ENCODE measurements at regions not wholly inside any gene's neighbourhood (a gene's known extent, or its start where the extent isn't known, plus 50 kb on each side); places are given as distances from the start of the nearest gene placed in this dataset.

DNA sequence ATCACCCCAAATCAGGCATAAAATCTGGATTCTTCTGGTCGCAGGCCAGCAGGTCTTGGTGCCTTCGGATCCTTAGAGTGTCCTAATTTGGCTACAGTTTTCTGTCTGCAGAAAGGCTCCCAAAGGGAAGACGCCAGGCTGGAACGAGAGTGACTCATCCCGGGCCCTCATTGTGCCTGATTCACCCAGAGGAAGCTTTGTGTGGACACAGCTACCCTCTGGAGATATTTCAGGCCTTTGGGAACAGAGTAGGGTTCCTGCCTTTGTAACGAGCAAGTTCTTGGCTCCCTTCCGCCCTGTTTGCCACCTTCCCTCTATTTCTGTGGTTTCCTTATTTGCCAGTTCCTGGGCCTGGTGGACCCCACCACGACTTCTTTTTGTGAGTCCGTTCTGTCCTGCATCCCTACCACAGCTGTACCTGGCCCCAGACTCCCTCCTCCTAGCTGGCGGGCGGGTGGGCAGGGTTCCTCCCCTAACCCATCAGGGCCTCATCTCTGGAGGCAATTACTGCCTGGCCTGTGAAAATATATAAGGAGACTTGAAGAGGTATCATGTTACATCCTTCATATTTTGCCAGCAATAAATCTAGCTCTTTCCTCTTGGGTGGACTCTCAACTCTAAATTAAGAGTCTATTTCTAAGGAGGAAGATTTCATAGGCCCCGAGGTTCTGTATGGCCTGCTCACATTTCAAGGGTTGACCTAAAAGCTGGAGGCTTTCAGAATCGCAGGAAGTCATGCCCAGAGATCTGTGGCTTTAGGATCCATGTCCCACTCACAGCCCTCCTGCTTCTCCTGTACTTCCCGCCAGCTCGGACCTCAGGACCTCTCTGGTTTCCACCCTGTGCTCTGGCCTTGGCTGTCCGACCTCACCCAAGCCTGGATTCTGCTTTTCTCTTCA is 219.2 kb upstream of the ZNF32 start:
- ChIA-PET CTCF (interaction anchor here (0.6 to 1.3 kb wide), 2 partner anchors 21 to 37 kb away, joined by 3 to 7 read pairs; no protein-coding TSS in a partner anchor), POLR2A (interaction anchor here (1.4 kb wide), 1 partner anchor 179 kb away, joined by 3 read pairs; no protein-coding TSS in a partner anchor)
- TF ChIP-seq, protein P1, sequence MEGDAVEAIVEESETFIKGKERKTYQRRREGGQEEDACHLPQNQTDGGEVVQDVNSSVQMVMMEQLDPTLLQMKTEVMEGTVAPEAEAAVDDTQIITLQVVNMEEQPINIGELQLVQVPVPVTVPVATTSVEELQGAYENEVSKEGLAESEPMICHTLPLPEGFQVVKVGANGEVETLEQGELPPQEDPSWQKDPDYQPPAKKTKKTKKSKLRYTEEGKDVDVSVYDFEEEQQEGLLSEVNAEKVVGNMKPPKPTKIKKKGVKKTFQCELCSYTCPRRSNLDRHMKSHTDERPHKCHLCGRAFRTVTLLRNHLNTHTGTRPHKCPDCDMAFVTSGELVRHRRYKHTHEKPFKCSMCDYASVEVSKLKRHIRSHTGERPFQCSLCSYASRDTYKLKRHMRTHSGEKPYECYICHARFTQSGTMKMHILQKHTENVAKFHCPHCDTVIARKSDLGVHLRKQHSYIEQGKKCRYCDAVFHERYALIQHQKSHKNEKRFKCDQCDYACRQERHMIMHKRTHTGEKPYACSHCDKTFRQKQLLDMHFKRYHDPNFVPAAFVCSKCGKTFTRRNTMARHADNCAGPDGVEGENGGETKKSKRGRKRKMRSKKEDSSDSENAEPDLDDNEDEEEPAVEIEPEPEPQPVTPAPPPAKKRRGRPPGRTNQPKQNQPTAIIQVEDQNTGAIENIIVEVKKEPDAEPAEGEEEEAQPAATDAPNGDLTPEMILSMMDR (IDR thresholded peaks at IDR 0.05; ENCODE audit: low read depth, low read length) = no peak
- DNase-seq (ENCODE audit: low read depth, low spot score) = no peak
- no peak overlapping the region for H3K4me3 ChIP-seq (ENCODE audit: low read depth, low read length)
- H3K9me3 ChIP-seq (ENCODE audit: control insufficient read depth, insufficient read depth, low read length) = peaks cover 4% of the 10 kb centered on the region
- peak overlapping the region; percentile 87 for H3K27ac ChIP-seq (ENCODE audit: low read depth, low read length)
- no peaks in the 10 kb centered on the region for H3K27me3 ChIP-seq (ENCODE audit: control insufficient read depth, insufficient read depth, low read length)

DNA sequence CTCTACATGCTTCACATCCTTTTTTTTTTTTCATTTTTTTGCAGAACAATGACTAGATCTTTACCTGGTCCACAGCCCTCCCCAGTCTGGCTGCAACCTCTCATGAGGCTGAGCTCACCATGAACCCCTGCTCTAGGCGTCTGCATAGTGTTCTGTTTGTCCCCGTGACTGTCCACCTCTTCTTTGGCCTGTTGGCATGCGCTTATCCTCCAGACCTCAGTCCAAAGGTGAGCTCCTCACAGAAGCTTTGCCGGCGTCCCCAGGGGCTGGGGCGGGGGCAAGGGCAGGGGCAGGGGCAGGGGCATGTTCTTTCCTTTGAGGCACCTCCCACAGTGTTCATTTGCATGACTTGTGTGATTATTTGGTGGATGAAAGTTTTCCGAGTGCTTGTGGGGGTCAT is 218.4 kb upstream of the ZNF32 start:
- ChIA-PET CTCF (no interaction called here), POLR2A (no interaction called here)
- TF ChIP-seq, protein P1 (IDR thresholded peaks at IDR 0.05; ENCODE audit: low read depth, low read length) = no peak
- H3K4me3 ChIP-seq (ENCODE audit: low read depth, low read length) = no peak overlapping the region
- peak overlapping the region; percentile 87 for H3K27ac ChIP-seq (ENCODE audit: low read depth, low read length)
- H3K9me3 ChIP-seq (ENCODE audit: control insufficient read depth, insufficient read depth, low read length) = no peaks in the 10 kb centered on the region; the same call in 1 of the 2 replicates
- no peak for DNase-seq (ENCODE audit: low read depth, low spot score)
- H3K27me3 ChIP-seq (ENCODE audit: control insufficient read depth, insufficient read depth, low read length) = no peaks in the 10 kb centered on the region

DNA sequence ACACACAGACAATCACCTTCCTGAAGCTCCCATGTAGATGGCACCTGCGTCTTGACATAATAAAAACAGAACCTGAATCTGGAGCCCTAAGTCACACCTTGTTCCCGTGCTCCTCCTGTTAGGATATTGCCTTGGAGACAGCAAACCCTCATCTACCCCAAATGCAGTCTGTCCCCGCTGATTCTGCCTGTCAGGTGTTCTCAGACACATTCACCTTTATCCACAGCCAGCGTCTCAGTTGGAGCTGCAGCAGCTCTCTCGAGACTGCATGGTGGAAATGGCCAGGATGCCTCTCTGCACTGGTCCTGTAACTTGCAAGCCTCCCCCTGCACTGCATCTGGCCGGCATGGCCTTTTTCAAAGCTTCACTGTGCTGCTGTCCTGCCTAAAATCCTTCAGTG is 218.0 kb upstream of the ZNF32 start:
- no peak for DNase-seq (ENCODE audit: low read depth, low spot score)
- no peaks in the 10 kb centered on the region; the same call in 1 of the 2 replicates for H3K9me3 ChIP-seq (ENCODE audit: control insufficient read depth, insufficient read depth, low read length)
- no peak overlapping the region for H3K4me3 ChIP-seq (ENCODE audit: low read depth, low read length)
- TF ChIP-seq, protein P1 (IDR thresholded peaks at IDR 0.05; ENCODE audit: low read depth, low read length) = no peak
- no peak overlapping the region for H3K27ac ChIP-seq (ENCODE audit: low read depth, low read length)
- ChIA-PET POLR2A (interaction anchor here (1.1 kb wide), 1 partner anchor 22 kb away, joined by 3 read pairs; no protein-coding TSS in a partner anchor), CTCF (no interaction called here)
- H3K27me3 ChIP-seq (ENCODE audit: control insufficient read depth, insufficient read depth, low read length) = no peaks in the 10 kb centered on the region

DNA sequence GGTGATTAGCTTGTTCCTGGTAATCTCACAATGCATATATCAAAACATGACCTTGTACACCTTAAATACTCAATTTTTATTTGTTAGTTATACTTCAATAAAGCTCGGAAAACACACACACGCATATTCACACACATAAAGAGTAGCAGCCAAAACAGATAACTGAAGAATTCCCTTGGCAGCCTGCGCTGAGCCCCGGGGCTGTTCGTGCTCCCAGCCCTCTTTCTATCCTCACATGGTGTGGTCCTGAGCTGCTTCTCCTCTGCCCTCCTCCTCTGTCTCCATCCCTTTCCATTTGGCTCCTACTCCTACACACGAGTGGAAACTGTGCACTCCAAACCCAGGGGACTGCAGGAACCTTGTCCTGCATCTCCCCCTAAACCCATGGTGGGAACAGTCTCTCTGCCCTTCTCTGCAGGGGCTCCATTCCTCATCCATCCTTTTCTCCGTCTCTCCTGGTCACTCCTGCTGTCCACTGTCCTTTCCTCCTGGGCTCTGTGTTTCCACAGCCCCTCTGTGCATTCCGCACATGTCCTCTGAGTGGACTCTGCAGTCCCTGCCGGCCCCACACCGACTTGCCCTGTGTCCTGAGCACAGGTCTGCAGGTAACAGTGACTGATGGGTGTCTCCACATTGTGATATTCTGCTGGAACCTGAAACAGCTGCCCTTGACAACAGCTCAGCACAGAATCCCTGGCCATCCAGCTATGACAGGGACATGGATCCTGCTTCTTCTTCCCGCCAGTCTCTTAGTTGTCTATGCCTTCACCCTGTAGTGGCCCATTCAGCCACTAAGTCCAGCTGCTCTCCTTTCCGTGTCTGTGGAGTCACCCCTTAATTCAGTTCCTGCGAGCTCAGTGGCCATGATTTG is 216.8 kb upstream of the ZNF32 start:
- POLR2A ChIA-PET = interaction anchor here (1.1 kb wide), 1 partner anchor 23 kb away, joined by 3 read pairs; no protein-coding TSS in a partner anchor
- H3K27ac ChIP-seq (ENCODE audit: low read depth, low read length) = no peak overlapping the region
- H3K9me3 ChIP-seq (ENCODE audit: control insufficient read depth, insufficient read depth, low read length) = no peaks in the 10 kb centered on the region; the same call in 1 of the 2 replicates
- H3K4me3 ChIP-seq (ENCODE audit: low read depth, low read length) = no peak overlapping the region
- CTCF ChIA-PET = interaction anchor here (1.2 kb wide), 1 partner anchor 176 kb away, joined by 3 read pairs; no protein-coding TSS in a partner anchor
- DNase-seq (ENCODE audit: low read depth, low spot score) = no peak
- H3K27me3 ChIP-seq (ENCODE audit: control insufficient read depth, insufficient read depth, low read length) = no peaks in the 10 kb centered on the region
- TF ChIP-seq, protein P1 (IDR thresholded peaks at IDR 0.05; ENCODE audit: low read depth, low read length) = no peak
